Panc1 (cell line): ENCODE measurements at regions not wholly inside any gene's neighbourhood (a gene's known extent, or its start where the extent isn't known, plus 50 kb on each side); places are given as distances from the start of the nearest gene placed in this dataset.

Source experiments
- ATAC-seq: fragments of 200-7000 bp; cut with Tn5 transposase; 2 replicates; pipeline ENCODE4 v1.9.1; 2020; ENCODE audit warnings: mild to moderate bottlenecking, moderate library complexity
- BruUV-seq: library from RNA; stranded (reverse); fragments of 400-500 nt; replicated peaks from 2 replicates; lab custom pipeline; 2021; lab: Mats Ljungman, UMichigan
- CTCF ChIA-PET: fragments of 300-600 bp; sonication (Branson Sonifier 250); formaldehyde crosslinking; loops from one replicate; lab custom pipeline; 2022; ENCODE audit warnings: antibody characterized with exemption; lab: Charles Lee
- POLR2A ChIA-PET: fragments of 300-600 bp; sonication (Branson Sonifier 250); formaldehyde crosslinking; loops from one replicate; lab custom pipeline; 2022; ENCODE audit warnings: antibody characterized with exemption; lab: Charles Lee
- DNase-seq: peaks from one replicate; pipeline ENCODE4 v3.0.0-alpha.2; 2010; ENCODE audit warnings: low read depth, low spot score
- H3K27ac ChIP-seq: 2 replicates; pipeline ENCODE4 v1.5.1; 2011; ENCODE audit warnings: mild to moderate bottlenecking, low read length, inconsistent platforms
- H3K27me3 ChIP-seq: fragments of 200-500 bp; sonication (Bioruptor generic); 2 replicates; pipeline ENCODE4 v1.6.0; 2014; ENCODE audit warnings: low read length, inconsistent platforms; ENCODE audit not compliant: control insufficient read depth, insufficient read depth
- H3K36me3 ChIP-seq: fragments of 200-500 bp; sonication (Bioruptor generic); 2 replicates; pipeline ENCODE4 v1.5.1; 2014; ENCODE audit warnings: inconsistent platforms, mild to moderate bottlenecking, low read length, moderate library complexity; ENCODE audit not compliant: control insufficient read depth, insufficient read depth
- H3K4me1 ChIP-seq: 2 replicates; pipeline ENCODE4 v1.5.1; 2011; ENCODE audit warnings: inconsistent platforms, mild to moderate bottlenecking, low read length, moderate library complexity; ENCODE audit not compliant: control insufficient read depth, insufficient read depth
- H3K4me3 ChIP-seq, 2 experiments: 2 replicates each; pipeline ENCODE4 v1.5.1; 2011 to 2012; ENCODE audit warnings: low read depth in 2 of 2, low read length in 2 of 2, mild to moderate bottlenecking in 2 of 2, inconsistent platforms in 1 of 2, moderate library complexity in 1 of 2
- H3K9me3 ChIP-seq: fragments of 200-500 bp; sonication (Bioruptor generic); 2 replicates; pipeline ENCODE4 v1.5.1; 2014; ENCODE audit warnings: low read depth, mild to moderate bottlenecking, inconsistent platforms, low read length, moderate library complexity; ENCODE audit not compliant: control insufficient read depth, insufficient read depth
- CTCF ChIP-seq: fragments of 450-650 bp; IDR thresholded peaks from 2 replicates; pipeline ENCODE4 v1.5.1; 2017; ENCODE audit warnings: mild to moderate bottlenecking
- POLR2AphosphoS5 ChIP-seq: IDR thresholded peaks from 2 replicates; pipeline ENCODE4 v1.6.1; 2012; ENCODE audit warnings: mild to moderate bottlenecking, low read depth, low read length, moderate library complexity
- REST ChIP-seq, 2 experiments: IDR thresholded peaks; 2 replicates each; pipeline ENCODE4 v1.6.1; 2011 to 2012; ENCODE audit warnings: low read depth in 2 of 2, control low read depth in 1 of 2, low read length in 1 of 2, mild to moderate bottlenecking in 1 of 2, moderate library complexity in 1 of 2; ENCODE audit not compliant: insufficient read depth in 1 of 2
- SIN3A ChIP-seq: IDR thresholded peaks from 2 replicates; pipeline ENCODE4 v1.6.1; 2012; ENCODE audit warnings: low read depth, mild to moderate bottlenecking, low read length, moderate library complexity, borderline replicate concordance; ENCODE audit not compliant: insufficient read depth
- TCF7L2 ChIP-seq: IDR thresholded peaks from 2 replicates; pipeline ENCODE4 v1.6.1; 2011; ENCODE audit warnings: mild to moderate bottlenecking, low read depth, low read length, inconsistent platforms
- in situ Hi-C: cut with HindIII; loops from 2 replicates; pipeline ENCODE4 v1.10.0; 2016; ENCODE audit warnings: low sequenced_read_pairs, low pct_unique_long_range_greater_than_20kb
- intact Hi-C: fragments of 100-400 bp; cut with micrococcal nuclease; formaldehyde crosslinking; loops from one replicate; pipeline ENCODE4 v1.10.0; 2022; ENCODE audit not compliant: unreplicated experiment

GRCh38 chr4:14925471-14925870, 76.8 kb upstream of the CPEB2 start:
- H3K9me3 ChIP-seq: no peaks in the 10 kb centered on the region
- no peak overlapping the region for H3K4me3 ChIP-seq
- TF ChIP-seq SIN3A (no peak), POLR2AphosphoS5 (no peak)
- DNase-seq (no peak), ATAC-seq (no peak)
- no peaks in the 10 kb centered on the region for H3K27me3 ChIP-seq
- no peaks in the 10 kb centered on the region for H3K36me3 ChIP-seq
- intact Hi-C loops: no loop called here
- BruUV-seq: no TSS peak
- ChIA-PET POLR2A (no interaction called here), CTCF (no interaction called here)
- H3K4me1 ChIP-seq: no peaks in the 10 kb centered on the region
- H3K27ac ChIP-seq: no peak overlapping the region
- in situ Hi-C loops: no loop called here

GRCh38 chr4:14926368-14926767, 75.9 kb upstream of the CPEB2 start:
- Histone ChIP-seq H3K4me1 (no peaks in the 10 kb centered on the region), H3K36me3 (no peaks in the 10 kb centered on the region), H3K4me3 (no peak overlapping the region), H3K27ac (no peak overlapping the region), H3K9me3 (no peaks in the 10 kb centered on the region), H3K27me3 (no peaks in the 10 kb centered on the region)
- TF ChIP-seq CTCF: no peak
- CTCF ChIA-PET: no interaction called here
- BruUV-seq: no TSS peak
- ATAC-seq (no peak), DNase-seq (no peak)
- POLR2A ChIA-PET: no interaction called here
- intact Hi-C loops: no loop called here
- in situ Hi-C loops: no loop called here

DNA sequence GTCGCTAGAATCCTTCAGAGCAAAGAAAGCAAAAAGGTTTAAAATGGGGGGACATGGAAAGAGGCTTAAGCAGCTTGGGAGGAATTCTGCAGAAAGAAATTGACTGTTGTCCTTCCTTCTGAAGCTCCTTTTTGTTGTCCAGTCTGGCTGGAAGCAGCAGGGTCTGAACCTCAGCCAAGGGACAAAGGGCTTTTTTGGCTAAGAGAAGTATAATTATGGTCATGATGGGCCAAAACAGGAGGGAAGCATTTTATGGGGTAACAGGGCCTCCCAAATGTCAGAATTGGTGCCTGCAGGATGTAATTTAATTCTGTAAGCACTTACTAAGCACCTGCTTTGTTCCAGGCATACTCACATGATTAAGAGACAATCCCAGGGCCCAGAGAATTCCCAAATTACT, 74.2 kb upstream of the CPEB2 start:
- H3K9me3 ChIP-seq: no peaks in the 10 kb centered on the region
- H3K27ac ChIP-seq: no peak overlapping the region
- no peaks in the 10 kb centered on the region for H3K36me3 ChIP-seq
- DNase-seq (no peak), ATAC-seq (no peak)
- POLR2A ChIA-PET: no interaction called here
- no peak overlapping the region for H3K4me3 ChIP-seq
- BruUV-seq: no TSS peak
- TF ChIP-seq SIN3A (no peak), POLR2AphosphoS5 (no peak), REST (IDR thresholded peaks at IDR 0.05; ENCODE audit: insufficient read depth in 1 of 2, low read depth in 2 of 2, low read length in 1 of 2) (no peak), CTCF (no peak), TCF7L2 (no peak)
- in situ Hi-C loops (no loop called here), intact Hi-C loops (no loop called here)
- no peaks in the 10 kb centered on the region for H3K27me3 ChIP-seq
- CTCF ChIA-PET: no interaction called here
- no peaks in the 10 kb centered on the region for H3K4me1 ChIP-seq
